PC-3 (cell line): ENCODE measurements at regions not wholly inside any gene's neighbourhood (a gene's known extent, or its start where the extent isn't known, plus 50 kb on each side); places are given as distances from the start of the nearest gene placed in this dataset.

Experiments used
- EZH2 ChIP-seq: fragments of 300-600 bp; sonication (generic); IDR thresholded peaks from one replicate; pipeline ENCODE4 v1.6.1; 2017; ENCODE audit warnings: antibody characterized with exemption, mild to moderate bottlenecking, low read length; ENCODE audit not compliant: unreplicated experiment
- EZH2phosphoT487 ChIP-seq: fragments of 300-600 bp; sonication (generic); IDR thresholded peaks from 2 replicates; pipeline ENCODE4 v1.6.1; 2018; ENCODE audit warnings: mild to moderate bottlenecking, antibody characterized with exemption, low read length, borderline replicate concordance
- TF ChIP-seq, protein P1 (sequence below): fragments of 300-600 bp; sonication (generic); conservative IDR thresholded peaks from 2 replicates; pipeline ENCODE4 v1.5.1; 2017; ENCODE audit warnings: antibody characterized with exemption, low read depth, mild to moderate bottlenecking, low read length

DNA sequence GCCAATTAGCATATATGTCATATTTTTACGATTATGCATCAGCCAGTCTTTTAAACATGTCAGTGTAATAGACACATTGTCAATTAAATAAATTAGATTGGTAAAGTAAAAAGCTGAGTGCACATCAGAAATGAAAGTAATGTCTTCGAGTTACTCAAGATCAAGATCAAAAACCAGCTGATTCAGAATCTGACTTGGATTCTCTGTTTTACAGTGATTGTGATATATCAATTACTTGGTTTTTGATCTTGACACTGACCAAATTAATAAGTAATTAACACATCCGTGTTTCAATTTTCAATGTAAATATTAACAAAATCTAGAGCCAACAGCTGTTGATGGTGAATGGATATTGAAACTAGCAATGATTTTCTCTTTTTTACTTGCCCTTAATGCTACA lies 311.6 kb downstream of the PDGFC start:
- TF ChIP-seq, protein P1, sequence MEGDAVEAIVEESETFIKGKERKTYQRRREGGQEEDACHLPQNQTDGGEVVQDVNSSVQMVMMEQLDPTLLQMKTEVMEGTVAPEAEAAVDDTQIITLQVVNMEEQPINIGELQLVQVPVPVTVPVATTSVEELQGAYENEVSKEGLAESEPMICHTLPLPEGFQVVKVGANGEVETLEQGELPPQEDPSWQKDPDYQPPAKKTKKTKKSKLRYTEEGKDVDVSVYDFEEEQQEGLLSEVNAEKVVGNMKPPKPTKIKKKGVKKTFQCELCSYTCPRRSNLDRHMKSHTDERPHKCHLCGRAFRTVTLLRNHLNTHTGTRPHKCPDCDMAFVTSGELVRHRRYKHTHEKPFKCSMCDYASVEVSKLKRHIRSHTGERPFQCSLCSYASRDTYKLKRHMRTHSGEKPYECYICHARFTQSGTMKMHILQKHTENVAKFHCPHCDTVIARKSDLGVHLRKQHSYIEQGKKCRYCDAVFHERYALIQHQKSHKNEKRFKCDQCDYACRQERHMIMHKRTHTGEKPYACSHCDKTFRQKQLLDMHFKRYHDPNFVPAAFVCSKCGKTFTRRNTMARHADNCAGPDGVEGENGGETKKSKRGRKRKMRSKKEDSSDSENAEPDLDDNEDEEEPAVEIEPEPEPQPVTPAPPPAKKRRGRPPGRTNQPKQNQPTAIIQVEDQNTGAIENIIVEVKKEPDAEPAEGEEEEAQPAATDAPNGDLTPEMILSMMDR = no peak
- no peak for TF ChIP-seq EZH2
- no peak for TF ChIP-seq EZH2phosphoT487
